22Rv1 (cell line): ENCODE measurements at regions not wholly inside any gene's neighbourhood (a gene's known extent, or its start where the extent isn't known, plus 50 kb on each side); places are given as distances from the start of the nearest gene placed in this dataset.

Source experiments
- CTCF ChIP-seq: fragments of 450-650 bp; IDR thresholded peaks from 2 replicates; pipeline ENCODE4 v1.5.1; 2017; ENCODE audit warnings: mild to moderate bottlenecking
- ZFX ChIP-seq: fragments of 450-650 bp; IDR thresholded peaks from 2 replicates; pipeline ENCODE4 v1.6.1; 2017; ENCODE audit warnings: antibody characterized with exemption, borderline replicate concordance

DNA sequence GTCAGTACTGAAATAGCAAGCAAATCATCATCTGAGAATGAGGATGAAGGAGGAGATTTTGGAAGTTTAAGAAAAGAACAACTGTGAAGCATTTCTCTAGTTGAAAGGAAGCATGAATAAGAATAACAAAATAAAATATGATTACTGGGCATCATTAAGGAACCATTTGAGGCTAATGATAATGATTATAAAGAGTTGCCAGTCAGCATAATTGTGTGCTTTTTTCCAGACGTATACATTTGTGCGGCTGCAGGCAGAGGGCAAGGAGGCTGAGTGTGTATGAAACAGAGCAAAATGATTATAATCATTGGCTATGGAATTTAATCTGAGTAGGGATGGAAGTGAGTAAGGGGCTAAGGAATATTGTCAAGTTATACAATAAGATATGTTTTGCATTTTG lies 218.7 kb upstream of the FUT9 start:
- no peak for TF ChIP-seq CTCF
- TF ChIP-seq ZFX: no peak
